ENCODE measurements at regions not wholly inside any gene's neighbourhood (a gene's known extent, or its start where the extent isn't known, plus 50 kb on each side); places are given as distances from the start of the nearest gene placed in this dataset.

GRCh38 chr1:220426989-220427388, 100.9 kb upstream of the MARK1 start:
- TF ChIP-seq CTCF (IDR thresholded peaks at IDR 0.05) (no peak), EP300 (IDR thresholded peaks at IDR 0.05) (no peak)

Measured in upper lobe of left lung (tissue), 4 donors.